Activated T-cell treated with anti-CD3 and anti-CD28 coated beads for 4 hours (primary cell): ENCODE measurements at regions not wholly inside any gene's neighbourhood (a gene's known extent, or its start where the extent isn't known, plus 50 kb on each side); places are given as distances from the start of the nearest gene placed in this dataset.

Source experiments
- DNase-seq: peaks from one replicate; pipeline ENCODE4 v3.0.0-alpha.2; 2020

DNA sequence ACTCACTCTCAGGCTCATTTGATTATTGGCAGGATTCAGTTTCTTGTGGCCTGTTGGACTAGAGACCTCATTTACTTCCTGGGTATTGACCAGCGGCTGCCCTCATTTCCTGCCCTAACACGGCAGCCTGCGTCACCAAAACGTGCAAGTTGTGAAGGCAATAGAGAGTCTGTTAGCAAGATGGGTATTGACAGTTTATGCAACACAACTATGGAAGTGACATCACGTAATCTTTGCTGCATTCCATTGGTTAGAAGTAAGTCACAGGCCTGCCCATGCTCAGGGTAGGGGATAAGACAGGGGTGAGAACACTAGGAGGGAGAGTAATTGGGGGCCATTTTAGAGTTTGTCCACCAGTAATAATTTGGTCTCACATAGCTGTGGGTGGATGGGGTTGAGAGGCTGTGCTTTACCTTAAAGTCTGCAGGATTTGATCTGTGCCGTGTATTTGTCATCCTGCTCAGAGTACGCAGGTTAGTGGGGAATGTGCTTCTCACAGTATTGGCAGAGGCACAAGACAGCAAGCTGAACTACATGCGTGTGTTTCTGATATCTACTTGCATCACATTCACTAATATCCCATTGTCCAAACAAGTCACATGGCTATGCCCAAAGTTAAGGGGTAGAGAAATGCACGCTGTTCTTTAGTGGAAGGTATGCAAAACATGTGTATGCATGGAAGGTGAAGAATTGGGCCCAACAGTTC, 83.3 kb downstream of the EDEM1 start:
- DNase-seq = no peak

DNA sequence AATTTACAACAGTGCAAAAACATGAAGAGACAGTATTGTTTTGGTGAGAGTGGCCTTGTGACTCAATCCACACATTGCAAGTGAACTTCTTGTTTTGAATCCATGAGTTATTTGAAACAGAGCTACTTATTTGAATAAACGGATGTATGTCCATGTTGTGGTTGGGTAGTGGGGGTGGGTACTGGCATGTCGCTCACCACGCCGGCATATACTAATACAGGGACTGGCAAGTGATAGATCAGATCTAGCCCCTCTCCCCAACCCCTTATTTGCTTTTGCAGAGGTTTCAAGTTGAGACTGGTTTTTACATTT, 83.8 kb downstream of the EDEM1 start:
- no peak for DNase-seq

DNA sequence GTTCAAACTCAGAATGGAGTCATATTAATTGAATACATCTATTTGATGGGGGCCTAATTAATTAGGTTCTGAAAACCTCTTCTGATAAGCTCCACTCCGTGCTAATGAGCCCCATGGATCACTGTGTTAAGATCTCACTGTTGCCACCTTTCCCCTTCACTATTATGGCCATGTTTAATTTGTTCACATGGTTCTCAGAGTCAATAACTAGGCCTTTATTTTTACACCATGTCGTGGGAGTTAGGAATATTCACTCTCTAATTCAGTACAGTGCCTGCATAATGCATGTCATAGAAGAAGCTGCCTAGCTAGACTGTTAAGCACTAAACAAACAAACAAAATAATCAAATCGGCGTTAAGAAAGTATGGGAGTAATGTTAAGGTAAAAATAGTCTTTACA, 84.9 kb downstream of the EDEM1 start:
- DNase-seq = no peak

DNA sequence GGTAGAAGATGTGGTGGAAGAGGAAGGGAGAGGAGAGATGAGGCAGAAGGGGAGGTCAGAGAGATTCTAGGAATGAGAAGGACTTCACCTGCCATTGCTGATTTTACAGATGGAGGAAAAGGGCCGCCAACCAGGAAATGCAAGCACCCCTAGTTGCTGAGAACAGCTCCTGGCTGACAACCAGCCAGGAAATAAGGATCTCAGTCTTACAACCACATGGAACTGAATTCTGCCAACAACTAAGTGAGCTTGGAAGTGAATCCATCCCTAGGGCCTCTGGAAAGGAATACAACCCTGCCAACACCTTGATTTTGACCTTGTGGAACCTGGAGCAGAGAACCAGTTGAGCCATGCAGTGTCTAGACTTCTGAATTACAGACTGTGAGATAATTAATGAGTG, 86.6 kb downstream of the EDEM1 start:
- no peak for DNase-seq

DNA sequence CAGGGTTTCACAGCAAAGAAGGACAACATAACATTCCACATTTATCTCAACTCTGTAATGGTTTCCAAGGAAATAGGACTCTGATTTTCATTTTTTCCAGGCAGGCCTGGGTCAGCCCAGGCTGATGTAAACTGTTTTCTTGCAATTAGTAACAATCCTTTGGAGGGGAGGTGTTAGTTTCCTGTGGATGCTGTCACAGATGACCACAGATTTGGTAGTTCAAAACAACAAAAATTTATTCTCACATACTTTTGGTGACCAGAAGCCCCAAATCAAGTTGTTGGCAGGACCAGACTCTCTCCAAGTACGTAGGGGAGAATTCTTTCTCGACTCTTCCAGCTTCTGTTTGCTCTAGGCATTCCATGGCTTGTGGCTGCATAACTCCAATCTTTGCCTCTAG, 88.0 kb downstream of the EDEM1 start:
- DNase-seq = no peak

DNA sequence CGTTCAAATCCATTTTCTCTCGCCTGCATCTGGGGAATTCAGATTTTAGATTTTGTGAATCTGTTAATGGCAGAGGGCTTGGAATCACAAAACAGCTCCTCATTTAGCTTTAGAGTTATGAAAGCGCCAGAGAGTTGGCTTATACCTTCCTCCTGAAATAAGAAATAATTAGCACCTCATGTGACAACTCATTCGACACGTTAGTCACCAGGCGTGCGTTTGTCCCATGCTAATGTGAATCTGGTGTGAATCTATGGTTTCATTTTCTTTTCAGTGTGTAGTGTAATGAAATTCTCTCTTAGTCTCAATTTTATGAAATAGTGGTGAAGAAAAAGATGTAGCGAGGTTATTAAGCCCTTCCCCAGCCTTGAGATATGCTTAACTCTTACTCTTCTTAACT, 89.4 kb downstream of the EDEM1 start:
- DNase-seq = no peak

DNA sequence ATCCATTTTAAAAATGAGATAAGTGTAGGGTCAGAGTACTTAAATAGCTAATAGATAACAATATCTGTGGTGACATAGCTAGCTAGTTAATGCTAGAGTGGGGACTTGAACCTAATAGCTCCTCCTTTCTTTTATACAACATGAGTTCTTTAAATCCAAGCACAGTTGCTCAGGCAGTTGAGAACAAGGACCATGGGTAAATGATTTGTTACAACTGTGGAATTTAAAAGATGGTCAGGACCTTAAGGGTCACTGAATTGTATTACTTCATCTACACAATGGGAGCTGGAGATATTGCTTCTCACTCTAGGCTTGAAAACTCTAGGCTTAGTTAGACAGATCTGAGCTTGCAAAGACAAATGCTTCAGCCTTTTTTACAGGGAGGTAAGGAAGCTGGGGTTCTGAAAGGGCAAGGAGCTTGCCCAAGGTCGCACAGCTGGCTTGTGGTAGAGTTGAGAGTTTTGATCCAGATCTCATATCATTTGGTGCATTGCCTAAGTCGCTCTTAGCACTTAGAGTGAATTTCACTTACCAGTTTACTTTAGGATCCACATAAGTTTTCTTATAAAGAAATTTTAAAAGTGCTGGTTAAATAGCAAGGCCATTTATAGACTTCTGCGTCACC, 90.2 kb downstream of the EDEM1 start:
- DNase-seq = no peak

DNA sequence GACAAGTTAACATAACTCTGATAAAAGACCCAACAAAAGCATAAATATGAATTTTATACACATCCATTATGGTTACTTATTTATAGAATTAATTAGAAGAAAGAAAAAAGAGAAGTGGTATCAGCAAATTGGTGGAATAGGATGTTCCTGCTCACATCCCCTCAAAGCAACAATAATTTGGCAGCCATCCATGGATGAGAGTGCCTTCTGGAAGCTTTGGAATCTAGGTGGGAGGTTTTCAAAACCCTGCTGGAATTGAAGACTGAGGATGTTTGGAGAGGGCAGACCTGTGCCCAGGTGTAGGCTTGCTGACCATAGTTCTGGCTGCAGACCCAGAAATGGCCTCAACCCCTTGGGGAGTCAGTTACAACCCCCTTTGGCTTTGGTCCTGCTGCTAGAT, 91.2 kb downstream of the EDEM1 start:
- no peak for DNase-seq

DNA sequence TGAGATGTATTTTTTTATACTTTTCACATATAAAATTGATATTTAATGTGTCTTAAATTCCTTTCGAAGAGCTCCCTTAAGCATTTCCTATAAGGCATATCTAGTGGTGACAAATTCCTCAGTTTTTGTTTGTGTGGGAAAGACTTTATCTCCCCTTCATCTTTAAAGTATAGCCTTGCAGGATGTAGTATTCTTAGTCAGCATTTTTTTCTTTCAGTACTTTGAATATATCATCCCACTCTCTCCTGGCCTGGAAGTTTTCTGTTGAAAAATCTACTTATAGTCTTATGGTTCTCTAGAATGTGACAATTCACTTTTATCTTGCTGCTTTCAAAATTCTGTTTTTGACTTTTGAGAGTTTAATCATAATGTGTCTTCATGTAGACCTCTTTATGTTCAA, 95.2 kb downstream of the EDEM1 start:
- no peak for DNase-seq

DNA sequence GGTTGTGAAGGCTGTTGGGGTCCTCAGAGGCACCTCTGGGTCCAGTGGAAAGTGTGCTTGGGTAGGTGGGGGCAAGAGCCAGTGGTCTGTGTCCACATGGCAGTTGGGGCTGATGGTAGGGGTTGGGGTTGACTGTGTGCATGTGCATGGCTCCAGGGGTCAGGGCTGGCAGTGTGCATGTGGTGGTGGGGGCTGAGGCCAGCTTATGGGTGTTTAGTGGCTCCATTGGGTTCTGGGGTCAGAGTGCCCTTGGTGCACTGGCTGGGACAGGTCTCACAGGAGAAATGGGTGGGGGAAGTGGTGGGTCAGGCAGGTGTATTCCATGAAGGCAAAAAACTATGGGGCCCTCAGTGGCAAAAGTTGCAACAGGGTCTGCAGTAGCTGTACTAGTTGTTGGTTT, 97.9 kb downstream of the EDEM1 start:
- no peak for DNase-seq

DNA sequence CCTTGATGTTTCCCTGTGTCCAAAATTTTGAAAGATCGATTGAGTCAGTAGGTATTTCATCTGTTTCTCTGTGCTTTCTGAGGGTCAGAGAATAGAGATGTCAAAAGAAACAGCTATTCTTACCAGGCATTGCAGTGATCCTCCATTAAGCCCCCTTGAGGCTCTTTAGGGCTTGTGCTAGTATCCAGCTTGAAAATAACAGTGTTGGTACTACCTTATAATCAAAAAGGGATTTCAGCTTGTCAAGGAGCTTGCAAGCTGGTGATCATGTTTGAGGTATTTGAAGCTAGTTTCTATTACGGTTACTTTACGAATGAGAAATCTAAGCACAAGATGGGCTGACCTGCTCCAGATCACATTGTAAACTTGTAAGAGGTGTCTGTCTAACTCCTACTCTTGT, 103.4 kb downstream of the EDEM1 start:
- DNase-seq = no peak

DNA sequence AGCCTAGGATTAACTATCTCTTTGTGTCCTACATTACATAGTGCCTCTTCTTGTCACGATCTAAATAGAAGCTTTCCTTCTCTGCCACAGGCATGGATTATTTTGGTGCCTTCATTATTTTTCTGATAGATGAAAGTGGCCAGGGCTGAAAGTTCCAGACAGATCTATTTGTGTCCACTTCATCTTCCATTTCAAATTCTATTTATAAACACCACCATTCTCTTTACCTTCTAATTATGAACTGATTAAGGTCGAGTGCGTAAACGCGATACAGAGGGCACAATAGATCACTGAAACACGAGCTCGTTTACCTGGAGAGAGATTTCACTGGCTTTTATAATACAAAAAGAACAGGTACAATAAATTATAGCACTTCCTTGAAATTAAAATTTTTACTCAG, 105.0 kb downstream of the EDEM1 start:
- DNase-seq = no peak

DNA sequence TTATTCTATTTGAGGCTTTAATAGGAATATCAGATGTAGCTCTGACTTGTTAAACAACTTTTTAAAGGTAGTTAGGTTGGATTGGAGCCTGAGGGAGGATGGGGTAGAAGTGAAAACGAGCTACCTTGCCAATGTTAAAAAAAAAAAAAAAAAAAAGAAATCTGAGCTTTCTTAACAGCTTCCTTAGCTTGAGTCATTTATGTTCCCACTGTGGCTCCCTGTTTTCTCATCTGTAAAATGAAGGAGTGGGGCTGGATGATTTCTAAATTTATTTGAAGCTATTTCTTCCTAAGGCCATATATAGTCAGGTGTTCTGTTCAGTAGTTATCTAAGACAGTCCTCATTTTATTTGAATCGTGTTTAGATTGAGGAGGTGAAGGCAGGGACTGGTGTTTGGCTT, 105.7 kb downstream of the EDEM1 start:
- no peak for DNase-seq

DNA sequence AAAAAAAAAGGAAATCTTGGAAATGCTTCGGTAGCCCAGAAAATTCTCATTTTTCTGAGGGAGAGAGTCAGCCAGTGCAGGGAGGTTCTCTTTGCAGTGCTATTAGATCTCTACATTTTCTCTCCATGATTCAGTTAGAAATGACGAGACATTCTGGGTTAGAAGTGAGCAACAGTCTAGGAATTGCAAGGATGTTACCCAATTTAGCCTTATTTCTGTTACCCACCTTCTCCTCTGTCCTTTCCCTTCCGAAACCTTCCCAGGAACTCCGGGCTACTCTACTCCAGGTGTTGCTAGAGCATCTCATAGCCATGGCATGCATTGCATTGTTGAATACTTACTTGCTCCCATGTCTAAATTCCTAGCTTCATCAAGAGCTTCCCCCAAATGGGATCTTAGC, 106.8 kb downstream of the EDEM1 start:
- no peak for DNase-seq

DNA sequence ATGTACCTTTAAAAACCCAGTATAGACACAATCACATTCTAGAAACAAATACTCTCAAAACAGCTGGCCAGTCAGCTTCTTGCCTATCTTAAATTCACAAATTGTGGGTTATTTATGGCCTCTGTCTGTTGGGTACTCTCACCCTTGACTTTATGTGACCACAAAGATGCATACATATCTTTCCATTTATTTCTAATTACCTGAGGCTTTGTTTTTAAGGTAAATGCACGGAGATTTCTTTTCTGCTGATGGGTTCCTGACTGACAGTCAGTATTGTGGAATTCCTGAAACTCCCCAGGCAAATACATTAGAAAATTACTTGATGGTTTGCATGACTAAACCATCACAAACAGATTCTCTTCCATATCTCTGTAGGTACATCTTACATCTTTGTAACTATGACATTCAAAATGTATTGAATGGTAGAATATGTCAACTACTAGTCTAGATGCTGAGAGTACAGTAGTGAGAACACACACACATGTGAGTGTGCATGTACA, 107.7 kb downstream of the EDEM1 start:
- no peak for DNase-seq

DNA sequence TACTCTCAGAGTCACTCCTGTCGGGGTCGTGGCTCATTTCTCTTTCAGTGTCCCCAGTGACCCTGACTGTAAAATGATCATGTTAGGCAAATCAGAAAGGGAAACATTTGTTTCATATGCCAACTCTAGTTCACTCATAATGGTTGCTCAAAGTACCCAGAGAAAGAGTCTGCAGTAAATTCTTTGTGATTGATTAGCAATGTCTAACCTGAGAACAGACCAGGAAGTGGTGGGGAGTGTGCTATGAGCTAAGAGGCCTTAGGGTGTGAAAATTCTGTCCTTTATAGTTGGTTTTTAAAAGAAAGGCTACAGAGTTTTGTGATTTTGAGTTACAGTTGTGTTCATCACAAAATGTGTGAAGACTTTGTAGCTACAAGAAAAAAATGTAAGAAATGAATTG, 108.9 kb downstream of the EDEM1 start:
- no peak for DNase-seq

DNA sequence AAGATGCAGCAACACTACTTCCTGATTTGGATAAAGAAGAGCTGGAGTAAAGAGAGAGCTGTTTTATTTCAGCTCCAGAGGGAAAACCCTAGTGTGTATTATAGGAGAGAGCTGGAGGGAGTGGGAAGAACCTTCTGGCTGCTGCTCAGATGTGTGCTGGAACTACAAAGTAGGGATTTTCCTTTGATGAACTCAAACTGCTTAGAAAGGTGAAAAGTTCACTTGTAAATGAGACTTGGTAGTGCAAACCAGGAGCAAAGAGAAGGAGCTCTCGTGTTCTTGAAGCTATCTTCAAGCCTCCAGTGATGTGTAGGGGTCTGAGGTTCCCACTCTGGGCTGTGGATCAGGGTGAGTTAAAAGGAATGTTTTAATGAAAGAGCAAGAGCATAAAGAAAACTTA, 110.4 kb downstream of the EDEM1 start:
- DNase-seq = no peak

DNA sequence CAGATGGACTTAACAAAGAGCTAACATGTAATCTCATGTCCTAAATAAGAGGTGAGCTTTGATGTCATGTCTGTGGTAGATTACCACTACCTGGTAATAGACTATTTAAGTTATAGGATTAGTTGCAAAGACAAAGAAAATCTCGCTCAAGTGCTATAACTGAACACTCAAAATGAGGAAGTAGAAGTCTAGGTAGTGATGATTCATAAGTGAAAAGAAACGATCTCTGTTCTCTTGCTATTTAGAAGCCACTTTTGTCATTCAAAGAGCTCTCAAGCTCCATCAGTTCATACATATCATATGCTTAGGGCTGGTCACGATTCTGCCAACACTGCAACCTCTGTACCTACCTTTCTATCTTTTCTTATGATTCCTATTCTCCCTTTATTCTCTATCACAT, 110.9 kb downstream of the EDEM1 start:
- DNase-seq = no peak

DNA sequence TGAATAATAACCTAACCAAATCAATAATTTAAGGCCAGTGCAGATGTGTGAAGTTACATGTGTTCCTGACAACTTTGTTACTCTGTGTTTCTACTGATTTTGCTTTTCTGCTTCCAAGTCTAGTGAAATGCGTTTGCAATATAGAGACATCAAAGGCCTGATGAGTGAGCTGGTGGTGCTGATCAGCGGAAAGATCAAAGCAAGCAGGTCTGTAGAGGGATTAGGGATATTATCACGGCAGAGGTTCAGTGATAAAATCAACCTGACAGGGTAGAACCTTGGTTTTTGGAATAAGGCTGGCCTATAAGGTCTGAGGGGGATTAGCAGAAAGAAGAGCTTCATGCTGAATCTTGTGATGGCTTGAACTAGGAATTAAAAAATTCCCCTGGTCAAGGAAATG, 111.7 kb downstream of the EDEM1 start:
- no peak for DNase-seq

DNA sequence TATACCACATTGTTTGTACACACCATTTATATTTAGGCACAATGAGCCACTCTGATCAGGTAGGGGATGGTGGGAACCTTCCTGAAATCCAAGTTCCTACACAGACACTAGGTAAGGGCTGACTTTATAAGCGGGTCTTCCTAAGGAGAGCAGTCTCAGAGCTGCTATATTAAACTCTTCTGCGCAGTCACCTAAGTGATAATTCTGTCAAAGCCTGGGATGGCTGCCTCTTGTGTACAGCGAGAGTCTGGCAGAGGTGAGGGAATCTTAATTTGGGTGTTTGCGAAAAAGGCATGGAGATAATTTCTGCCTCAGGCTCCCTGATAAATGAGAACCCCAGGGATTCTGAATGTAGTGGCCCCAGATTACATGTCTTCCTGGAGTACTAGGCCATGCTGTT, 113.1 kb downstream of the EDEM1 start:
- no peak for DNase-seq

DNA sequence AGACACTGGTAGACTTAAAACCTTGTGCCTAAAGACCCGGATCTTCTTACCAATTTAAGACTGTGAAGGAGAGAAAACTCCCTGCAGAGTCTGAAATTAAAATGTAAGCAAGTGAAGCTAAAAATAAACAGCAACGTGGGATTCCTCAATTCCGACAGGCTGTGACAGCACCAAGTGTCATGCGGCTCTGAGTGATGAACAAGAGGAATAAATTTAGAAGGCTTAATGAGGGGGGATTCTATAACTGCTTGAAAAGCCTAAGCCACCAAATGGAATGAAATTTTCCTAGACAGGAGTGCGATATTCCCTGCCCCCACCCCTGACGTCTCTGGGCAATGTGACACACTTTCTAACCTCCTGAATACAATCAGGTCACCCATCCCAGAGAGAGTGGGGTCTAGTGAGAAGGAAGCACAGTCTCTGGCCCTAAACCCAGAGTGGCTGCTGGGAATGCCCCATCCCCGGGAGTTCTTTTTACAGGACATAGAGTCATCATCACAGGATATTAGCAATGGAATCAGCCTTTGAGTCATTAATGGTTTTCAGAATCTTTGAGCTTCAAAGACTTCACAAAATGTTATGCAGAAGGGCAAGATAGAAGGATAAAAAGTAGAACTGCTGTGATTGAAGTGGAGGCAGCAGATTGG, 114.3 kb downstream of the EDEM1 start:
- DNase-seq = no peak

DNA sequence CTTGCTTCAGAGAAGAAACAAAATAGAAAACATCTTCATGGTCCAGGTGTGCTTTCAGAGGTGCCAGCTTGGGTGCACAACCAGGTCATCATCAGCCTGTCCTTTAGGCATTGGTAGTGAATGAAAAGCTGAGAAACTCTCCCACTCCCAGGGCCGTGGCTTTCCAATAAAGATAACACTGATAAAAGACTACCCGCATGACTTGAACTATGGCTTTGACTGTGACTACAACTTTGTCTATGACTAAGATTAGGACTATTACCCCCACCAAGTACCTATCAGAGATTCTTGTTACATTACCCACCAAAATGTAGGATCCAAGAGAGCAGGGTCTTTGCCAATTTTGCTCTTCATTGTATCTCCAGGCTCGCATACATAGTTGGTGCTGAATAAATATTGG, 115.2 kb downstream of the EDEM1 start:
- DNase-seq = no peak

DNA sequence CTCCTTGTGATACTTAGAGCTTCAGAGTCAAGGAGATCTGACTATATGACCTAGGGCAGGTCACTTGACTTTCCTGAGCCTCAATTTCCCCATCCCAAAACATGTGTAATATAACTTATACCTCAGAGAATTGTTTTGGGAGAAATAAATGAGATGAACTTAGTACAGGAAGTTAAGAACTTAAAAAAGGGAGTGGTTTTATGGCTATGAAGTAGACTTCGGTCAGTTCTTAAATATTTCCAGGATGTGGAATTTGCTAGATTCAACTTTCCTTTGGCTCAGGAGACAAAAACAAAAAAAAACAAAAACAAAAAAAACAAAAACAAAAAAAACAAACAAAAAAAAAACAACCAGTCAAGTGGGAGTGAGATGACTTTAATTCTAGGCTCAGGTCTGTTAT, 116.7 kb downstream of the EDEM1 start:
- no peak for DNase-seq

DNA sequence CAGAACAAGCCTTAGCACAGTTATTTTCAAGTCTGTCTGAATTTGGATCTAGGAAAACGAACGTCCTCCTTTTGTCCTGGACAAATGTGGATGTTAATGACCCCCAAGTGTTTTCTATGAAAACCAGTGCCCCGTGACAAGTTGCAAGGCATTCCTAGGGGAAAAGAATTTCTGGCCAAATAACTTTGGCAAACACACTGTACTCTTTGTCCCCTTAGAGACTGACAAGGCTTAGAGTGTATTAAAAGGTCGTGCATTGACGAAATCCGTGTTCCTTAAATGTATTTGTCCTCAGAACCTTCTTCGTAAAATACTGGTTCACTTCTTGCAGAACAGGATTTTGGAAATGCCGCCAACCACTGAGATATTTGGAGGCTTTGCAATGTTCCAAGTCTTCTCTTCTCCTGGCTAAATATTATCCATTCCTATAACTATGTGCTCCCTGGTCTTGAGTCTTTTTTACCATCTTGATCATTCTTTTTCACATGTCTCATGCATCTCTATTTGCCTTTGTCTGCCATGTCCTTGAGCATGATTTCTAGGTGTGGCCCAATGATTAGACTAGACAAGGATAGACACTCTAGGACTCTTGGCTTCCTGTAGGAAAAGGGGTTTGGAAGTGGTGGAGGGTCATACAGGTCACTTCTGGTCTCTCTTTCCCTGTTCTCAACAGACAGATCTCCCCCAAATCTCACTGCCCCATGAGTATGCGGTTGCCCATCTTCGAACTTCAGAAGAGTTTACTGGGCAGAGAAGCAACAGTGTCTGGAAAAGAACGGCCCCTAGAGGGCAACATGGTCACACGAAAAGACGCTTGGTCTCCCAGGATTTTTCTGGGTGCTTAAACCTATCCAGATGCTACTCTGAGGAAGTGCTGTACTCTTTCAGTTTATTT, 117.5 kb downstream of the EDEM1 start:
- DNase-seq = peak; percentile 7
